ENCODE measurements at regions not wholly inside any gene's neighbourhood (a gene's known extent, or its start where the extent isn't known, plus 50 kb on each side); places are given as distances from the start of the nearest gene placed in this dataset.

GRCh38 chr18:1052301-1052700, 147.6 kb downstream of the ADCYAP1 start:
- TF ChIP-seq GABPA (IDR thresholded peaks at IDR 0.05 in 1 of 2, conservative IDR thresholded peaks at IDR 0.05 in 1 of 2) (no peak), FOXA2 (IDR thresholded peaks at IDR 0.05) (no peak), ZBTB33 (IDR thresholded peaks at IDR 0.05) (no peak), SP1 (IDR thresholded peaks at IDR 0.05) (no peak), ATF3 (IDR thresholded peaks at IDR 0.05) (no peak)

GRCh38 chr18:1053331-1054315, 149.0 kb downstream of the ADCYAP1 start:
- 60% methylated on average over 5 of the region's 5 CpGs for WGBS

More at GRCh38 chr18:1052301-1052700, 147.6 kb downstream of the ADCYAP1 start:
- peaks cover 0 to 4% (median 2%) of the 10 kb centered on the region in 4 donors for H3K9me3 ChIP-seq (ENCODE audit: control insufficient read depth in 4 of 4, low read length in 3 of 4)
- no peak overlapping the region for H3K4me3 ChIP-seq (ENCODE audit: low read depth in 1 of 3, low read length in 3 of 3)
- H3K27me3 ChIP-seq (ENCODE audit: control insufficient read depth in 4 of 4, insufficient read depth in 4 of 4, low read length in 3 of 4) = no peaks in the 10 kb centered on the region
- H3K27ac ChIP-seq (ENCODE audit: low read depth in 1 of 2, low read length in 2 of 2) = no peak overlapping the region
- no peak for DNase-seq (ENCODE audit: low spot score)
- H3K36me3 ChIP-seq (ENCODE audit: control insufficient read depth in 4 of 4, insufficient read depth in 3 of 4, low read depth in 1 of 4, low read length in 3 of 4) = no peaks in the 10 kb centered on the region
- no peaks in the 10 kb centered on the region for H3K4me1 ChIP-seq (ENCODE audit: control insufficient read depth in 4 of 4, insufficient read depth in 4 of 4, low read length in 3 of 4)
- H3K9ac ChIP-seq (ENCODE audit: low read depth in 1 of 2, low read length in 2 of 2) = no peak overlapping the region

More at GRCh38 chr18:1053331-1054315, 149.0 kb downstream of the ADCYAP1 start:
- no peak overlapping the region for H3K27ac ChIP-seq (ENCODE audit: low read depth in 1 of 2, low read length in 2 of 2)
- no peaks in the 10 kb centered on the region for H3K4me1 ChIP-seq (ENCODE audit: control insufficient read depth in 4 of 4, insufficient read depth in 4 of 4, low read length in 3 of 4)
- no peak overlapping the region for H3K9ac ChIP-seq (ENCODE audit: low read depth in 1 of 2, low read length in 2 of 2)
- no peak for DNase-seq (ENCODE audit: low spot score)
- TF ChIP-seq CTCF (IDR thresholded peaks at IDR 0.05; ENCODE audit: low read depth, low read length, missing input control) (no peak), ATF3 (IDR thresholded peaks at IDR 0.05) (no peak), REST (IDR thresholded peaks at IDR 0.05) (no peak), MAX (IDR thresholded peaks at IDR 0.05) (no peak), NR2F2 (IDR thresholded peaks at IDR 0.05) (no peak)
- peaks cover 0 to 4% (median 2%) of the 10 kb centered on the region in 4 donors for H3K9me3 ChIP-seq (ENCODE audit: control insufficient read depth in 4 of 4, low read length in 3 of 4)
- H3K4me3 ChIP-seq (ENCODE audit: low read depth in 1 of 3, low read length in 3 of 3) = no peak overlapping the region
- H3K36me3 ChIP-seq (ENCODE audit: control insufficient read depth in 4 of 4, insufficient read depth in 3 of 4, low read depth in 1 of 4, low read length in 3 of 4) = no peaks in the 10 kb centered on the region
- no peaks in the 10 kb centered on the region for H3K27me3 ChIP-seq (ENCODE audit: control insufficient read depth in 4 of 4, insufficient read depth in 4 of 4, low read length in 3 of 4)
